ENCODE measurements at regions not wholly inside any gene's neighbourhood (a gene's known extent, or its start where the extent isn't known, plus 50 kb on each side); places are given as distances from the start of the nearest gene placed in this dataset.

DNA sequence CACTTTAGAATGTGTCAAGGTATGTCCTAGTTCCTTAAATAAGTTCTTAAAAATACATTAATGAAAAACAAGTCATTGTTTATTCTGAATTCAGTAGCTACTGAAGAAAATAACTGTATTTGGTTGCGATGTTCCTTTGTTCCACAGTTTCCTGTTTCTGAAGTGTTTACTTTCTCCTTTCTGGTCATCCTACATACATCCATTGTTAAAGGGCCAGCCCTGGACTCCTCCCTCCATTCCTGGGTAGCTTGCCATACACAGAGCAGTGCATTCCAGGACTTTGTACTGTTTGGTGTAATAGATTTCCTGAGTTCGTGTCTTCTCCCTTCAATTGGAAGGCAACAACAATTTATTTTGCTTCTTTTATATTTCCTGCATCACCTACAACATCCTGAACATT, 845.4 kb upstream of the CXADR start:
- Mint-ChIP-seq H3K4me1 (ENCODE audit: low read depth, unreplicated experiment) (no peaks in the 10 kb centered on the region), H3K4me3 (ENCODE audit: unreplicated experiment) (no peak overlapping the region), H3K36me3 (ENCODE audit: insufficient read depth, unreplicated experiment) (no peaks in the 10 kb centered on the region), H3K27me3 (ENCODE audit: insufficient read depth, unreplicated experiment) (peaks cover 5% of the 10 kb centered on the region), H3K9me3 (ENCODE audit: unreplicated experiment) (no peaks in the 10 kb centered on the region), H3K27ac (ENCODE audit: unreplicated experiment) (no peak overlapping the region)
- ChIA-PET CTCF (no interaction called here), POLR2A (no interaction called here)
- BruUV-seq (replicated peaks) = no TSS peak
- H3K9me3 ChIP-seq = no peaks in the 10 kb centered on the region
- TF ChIP-seq CTCF (IDR thresholded peaks at IDR 0.05; ENCODE audit: insufficient read depth in 1 of 2, low read depth in 1 of 2, low read length in 1 of 2, severe bottlenecking in 1 of 2, unreplicated experiment in 1 of 2) = no peak
- H3K27me3 ChIP-seq (replicated peaks; ENCODE audit: control insufficient read depth, insufficient read depth, low read length) = no peaks in the 10 kb centered on the region
- peak in 1 of 2 experiments; percentile 3 for DNase-seq
- no peaks in the 10 kb centered on the region for H3K36me3 ChIP-seq (ENCODE audit: control insufficient read depth, insufficient read depth, low read length)
- intact Hi-C loops (cut with micrococcal nuclease; ENCODE audit: unreplicated experiment) = no loop called here
- H3K4me1 ChIP-seq = no peaks in the 10 kb centered on the region; the same call in 1 of the 2 replicates
- no peak overlapping the region for H3K4me3 ChIP-seq (ENCODE audit: low read depth, low read length)

DNA sequence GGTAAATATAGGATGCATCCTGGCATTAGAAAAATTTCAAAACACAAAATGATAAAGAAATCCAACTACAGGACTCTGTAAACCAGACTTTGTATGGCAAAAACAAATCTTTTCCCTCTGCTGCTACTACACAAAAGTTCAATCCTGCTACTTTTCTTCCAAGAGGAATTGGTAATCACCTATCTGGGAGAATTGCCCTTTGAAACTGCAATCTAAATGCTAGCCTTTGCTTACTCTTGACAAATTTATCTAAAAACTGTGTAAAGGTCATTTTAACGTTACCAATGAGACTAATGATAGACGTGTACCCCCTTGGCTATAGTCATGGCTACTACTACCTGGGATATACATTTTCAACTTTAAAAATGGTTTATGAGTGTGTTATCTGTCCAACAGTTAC, 837.9 kb upstream of the CXADR start:
- Histone ChIP-seq H3K4me1 (no peaks in the 10 kb centered on the region; the same call in 1 of the 2 replicates), H3K27me3 (replicated peaks; ENCODE audit: control insufficient read depth, insufficient read depth, low read length) (no peaks in the 10 kb centered on the region), H3K36me3 (ENCODE audit: control insufficient read depth, insufficient read depth, low read length) (no peaks in the 10 kb centered on the region), H3K9me3 (no peaks in the 10 kb centered on the region), H3K4me3 (ENCODE audit: low read depth, low read length) (no peak overlapping the region)
- intact Hi-C loops (cut with micrococcal nuclease; ENCODE audit: unreplicated experiment) = no loop called here
- ChIA-PET POLR2A (no interaction called here), CTCF (no interaction called here)
- Mint-ChIP-seq H3K36me3 (ENCODE audit: insufficient read depth, unreplicated experiment) (no peaks in the 10 kb centered on the region), H3K4me1 (ENCODE audit: low read depth, unreplicated experiment) (no peaks in the 10 kb centered on the region), H3K27ac (ENCODE audit: unreplicated experiment) (no peak overlapping the region), H3K9me3 (ENCODE audit: unreplicated experiment) (no peaks in the 10 kb centered on the region), H3K4me3 (ENCODE audit: unreplicated experiment) (no peak overlapping the region), H3K27me3 (ENCODE audit: insufficient read depth, unreplicated experiment) (peaks cover 5% of the 10 kb centered on the region)
- no peak for DNase-seq
- no peak for TF ChIP-seq CTCF (IDR thresholded peaks at IDR 0.05; ENCODE audit: insufficient read depth in 1 of 2, low read depth in 1 of 2, low read length in 1 of 2, severe bottlenecking in 1 of 2, unreplicated experiment in 1 of 2)
- no TSS peak for BruUV-seq (replicated peaks)

- Mint-ChIP-seq H3K36me3 (ENCODE audit: insufficient read depth, unreplicated experiment) (no peaks in the 10 kb centered on the region), H3K27me3 (ENCODE audit: insufficient read depth, unreplicated experiment) (peaks cover 5% of the 10 kb centered on the region), H3K27ac (ENCODE audit: unreplicated experiment) (no peak overlapping the region), H3K9me3 (ENCODE audit: unreplicated experiment) (no peaks in the 10 kb centered on the region), H3K4me1 (ENCODE audit: low read depth, unreplicated experiment) (no peaks in the 10 kb centered on the region), H3K4me3 (ENCODE audit: unreplicated experiment) (no peak overlapping the region)
- H3K27me3 ChIP-seq (replicated peaks; ENCODE audit: control insufficient read depth, insufficient read depth, low read length) = no peaks in the 10 kb centered on the region
- no peaks in the 10 kb centered on the region for H3K9me3 ChIP-seq
- H3K4me3 ChIP-seq (ENCODE audit: low read depth, low read length) = no peak overlapping the region
- DNase-seq = no peak
- H3K36me3 ChIP-seq (ENCODE audit: control insufficient read depth, insufficient read depth, low read length) = no peaks in the 10 kb centered on the region
- no TSS peak for BruUV-seq (replicated peaks)
- intact Hi-C loops (cut with micrococcal nuclease; ENCODE audit: unreplicated experiment) = no loop called here
- no peak for TF ChIP-seq CTCF (IDR thresholded peaks at IDR 0.05; ENCODE audit: insufficient read depth in 1 of 2, low read depth in 1 of 2, low read length in 1 of 2, severe bottlenecking in 1 of 2, unreplicated experiment in 1 of 2)
- no peaks in the 10 kb centered on the region for H3K4me1 ChIP-seq
- CTCF ChIA-PET = no interaction called here
- POLR2A ChIA-PET = no interaction called here
Observed at GRCh38 chr21:16676391-16676790, 836.5 kb upstream of the CXADR start.
